HepG2 (cell line): ENCODE measurements at regions not wholly inside any gene's neighbourhood (a gene's known extent, or its start where the extent isn't known, plus 50 kb on each side); places are given as distances from the start of the nearest gene placed in this dataset.

Experiments used
- IKZF1 ChIP-seq: fragments of 450-650 bp; IDR thresholded peaks from 2 replicates; pipeline ENCODE4 v1.7.1; 2016
- MTA1 ChIP-seq: sonication (generic); formaldehyde crosslinking; IDR thresholded peaks from 2 replicates; pipeline ENCODE4 v1.4.0; 2020; ENCODE audit warnings: missing genetic modification reagents, mild to moderate bottlenecking, borderline replicate concordance
- POLR2A ChIP-seq, 2 experiments: IDR thresholded peaks; 2 replicates each; pipeline ENCODE4 v1.6.1; 2011; ENCODE audit warnings: low read depth in 2 of 2, low read length in 2 of 2, mild to moderate bottlenecking in 1 of 2, moderate library complexity in 1 of 2; ENCODE audit not compliant: insufficient read depth in 1 of 2
- RARA ChIP-seq: IDR thresholded peaks from 2 replicates; pipeline ENCODE4 v1.6.1; 2016; ENCODE audit warnings: missing genetic modification reagents, missing compliant biosample characterization
- RERE ChIP-seq: IDR thresholded peaks from 2 replicates; pipeline ENCODE4 v1.6.1; 2016; ENCODE audit warnings: low read depth, missing genetic modification reagents, missing compliant biosample characterization
- SIX1 ChIP-seq: sonication (generic); formaldehyde crosslinking; IDR thresholded peaks from 2 replicates; pipeline ENCODE4 v1.4.0; 2020; ENCODE audit warnings: missing genetic modification reagents, borderline replicate concordance
- SMAD1 ChIP-seq: sonication (generic); formaldehyde crosslinking; IDR thresholded peaks from 2 replicates; pipeline ENCODE4 v1.4.0; 2020; ENCODE audit warnings: missing genetic modification reagents, low read depth, mild to moderate bottlenecking, borderline replicate concordance
- SMAD3 ChIP-seq: sonication (generic); formaldehyde crosslinking; IDR thresholded peaks from 2 replicates; pipeline ENCODE4 v1.4.0; 2020; ENCODE audit warnings: missing genetic modification reagents
- SOX5 ChIP-seq: IDR thresholded peaks from 2 replicates; pipeline ENCODE4 v1.6.1; 2016; ENCODE audit warnings: borderline replicate concordance
- SRSF4 ChIP-seq: fragments of 200-400 bp; formaldehyde crosslinking; IDR thresholded peaks from one replicate; pipeline ENCODE4 v1.6.1; 2018; ENCODE audit warnings: mild to moderate bottlenecking, low read depth, low read length, moderate library complexity; ENCODE audit not compliant: poor library complexity, severe bottlenecking
- TEAD3 ChIP-seq: optimal IDR thresholded peaks from 2 replicates; pipeline ENCODE3; 2016; ENCODE audit warnings: borderline replicate concordance
- TRIM24 ChIP-seq: sonication (generic); formaldehyde crosslinking; IDR thresholded peaks from 2 replicates; pipeline ENCODE4 v1.8.0; 2022; ENCODE audit warnings: mild to moderate bottlenecking, missing genetic modification reagents
- ZMYM4 ChIP-seq: sonication (generic); formaldehyde crosslinking; IDR thresholded peaks from 2 replicates; pipeline ENCODE4 v1.8.1; 2023; ENCODE audit warnings: mild to moderate bottlenecking, missing genetic modification reagents
- ZNF121 ChIP-seq: sonication (generic); formaldehyde crosslinking; IDR thresholded peaks from 2 replicates; pipeline ENCODE4 v1.5.0; 2020; ENCODE audit warnings: mild to moderate bottlenecking, missing genetic modification reagents
- ZNF142 ChIP-seq: sonication (generic); formaldehyde crosslinking; IDR thresholded peaks from 2 replicates; pipeline ENCODE4 v1.4.0; 2020; ENCODE audit warnings: missing genetic modification reagents
- ZNF350 ChIP-seq: sonication (generic); formaldehyde crosslinking; IDR thresholded peaks from 2 replicates; pipeline ENCODE4 v1.4.0; 2020; ENCODE audit warnings: mild to moderate bottlenecking, low read depth, missing genetic modification reagents, borderline replicate concordance
- ZNF75D ChIP-seq: sonication (generic); formaldehyde crosslinking; IDR thresholded peaks from 2 replicates; pipeline ENCODE4 v1.8.1; 2023; ENCODE audit warnings: missing genetic modification reagents, mild to moderate bottlenecking, borderline replicate concordance
- ZSCAN31 ChIP-seq: sonication (generic); formaldehyde crosslinking; IDR thresholded peaks from 2 replicates; pipeline ENCODE4 v1.5.0; 2020; ENCODE audit warnings: low read depth, mild to moderate bottlenecking, missing genetic modification reagents

DNA sequence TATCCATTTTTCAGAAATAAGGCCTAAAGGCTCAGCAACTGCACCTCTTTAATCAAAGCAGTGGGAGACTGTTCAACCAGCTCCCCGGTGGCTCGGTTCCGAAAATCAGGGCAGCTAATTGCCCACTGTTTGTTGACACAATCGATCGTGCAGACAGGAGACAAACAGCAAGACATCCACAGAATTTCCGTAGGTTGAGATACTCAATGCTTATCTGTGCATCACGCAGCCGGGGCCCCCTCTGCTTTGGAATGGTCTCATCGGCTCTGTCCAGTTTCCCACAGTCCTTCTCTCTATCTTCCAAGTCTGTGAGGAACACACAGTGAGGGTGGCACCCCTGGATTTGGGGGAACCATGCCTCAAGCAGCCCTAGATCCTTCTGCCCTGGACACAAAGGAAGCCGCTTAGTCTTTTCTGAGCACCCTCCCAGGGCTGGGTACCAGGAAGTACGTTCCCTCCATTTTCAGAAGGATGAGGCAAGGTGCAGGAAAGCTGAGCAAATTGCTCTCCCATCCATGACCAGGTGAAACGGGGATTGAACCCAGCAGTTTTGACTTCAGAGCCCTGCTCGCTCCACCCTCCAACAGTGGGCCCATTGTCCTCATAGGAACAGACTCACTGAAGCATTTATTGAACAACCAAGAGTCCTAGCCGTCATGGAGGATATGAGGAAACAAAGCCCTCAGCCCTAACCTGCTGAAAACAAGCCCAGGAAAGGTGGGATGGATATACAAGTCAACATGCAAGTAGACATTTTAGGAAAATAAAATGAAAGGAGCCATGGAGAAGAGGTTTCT is 70.7 kb downstream of the C16orf95 start (continued):
- TF ChIP-seq RERE (CRISPR knock-in tag) (0 out of 2 replicates have a peak, but pooled peaks have one; percentile 53), ZNF121 (CRISPR knock-in tag) (no peak), RARA (CRISPR knock-in tag) (peak; percentile 69), IKZF1 (no peak), ZNF142 (0 out of 2 replicates have a peak, but pooled peaks have one; percentile 34), SMAD1 (CRISPR knock-in tag) (peak; percentile 63; the same call in 1 of the 2 replicates), ZSCAN31 (CRISPR knock-in tag) (0 out of 2 replicates have a peak, but pooled peaks have one; percentile 38), TEAD3 (CRISPR knock-in tag) (peak; percentile 81), ZNF75D (CRISPR knock-in tag) (no peak), SIX1 (0 out of 2 replicates have a peak, but pooled peaks have one; percentile 47), SMAD3 (CRISPR knock-in tag) (0 out of 2 replicates have a peak, but pooled peaks have one; percentile 62), MTA1 (peak; percentile 71), POLR2A (IDR thresholded peaks at IDR 0.05; ENCODE audit: insufficient read depth in 1 of 2, low read depth in 2 of 2, low read length in 2 of 2) (no peak), SRSF4 (no peak), ZNF350 (peak; percentile 78; the same call in 1 of the 2 replicates), TRIM24 (no peak), ZMYM4 (peak; percentile 81), SOX5 (peak; percentile 75; the same call in 1 of the 2 replicates)
